ENCODE measurements at regions not wholly inside any gene's neighbourhood (a gene's known extent, or its start where the extent isn't known, plus 50 kb on each side); places are given as distances from the start of the nearest gene placed in this dataset.
"Not testable (repeated sequence)": the region's sequence is repeated elsewhere in the genome, so short reads cannot be mapped to it uniquely, and the experiment has no call there.

DNA sequence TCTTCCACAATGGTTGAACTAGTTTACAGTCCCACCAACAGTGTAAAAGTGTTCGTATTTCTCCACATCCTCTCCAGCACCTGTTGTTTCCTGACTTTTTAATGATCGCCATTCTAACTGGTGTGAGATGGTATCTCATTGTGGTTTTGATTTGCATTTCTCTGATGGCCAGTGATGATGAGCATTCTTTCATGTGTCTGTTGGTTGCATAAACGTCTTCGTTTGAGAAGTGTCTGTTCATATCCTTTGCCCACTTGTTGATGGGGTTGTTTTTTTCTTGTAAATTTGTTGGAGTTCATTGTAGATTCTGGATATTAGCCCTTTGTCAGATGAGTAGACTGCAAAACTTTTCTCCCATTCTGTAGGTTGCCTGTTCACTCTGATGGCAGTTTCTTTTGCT is 319.9 kb downstream of the FBXO8 start:
- TF ChIP-seq, protein P1, sequence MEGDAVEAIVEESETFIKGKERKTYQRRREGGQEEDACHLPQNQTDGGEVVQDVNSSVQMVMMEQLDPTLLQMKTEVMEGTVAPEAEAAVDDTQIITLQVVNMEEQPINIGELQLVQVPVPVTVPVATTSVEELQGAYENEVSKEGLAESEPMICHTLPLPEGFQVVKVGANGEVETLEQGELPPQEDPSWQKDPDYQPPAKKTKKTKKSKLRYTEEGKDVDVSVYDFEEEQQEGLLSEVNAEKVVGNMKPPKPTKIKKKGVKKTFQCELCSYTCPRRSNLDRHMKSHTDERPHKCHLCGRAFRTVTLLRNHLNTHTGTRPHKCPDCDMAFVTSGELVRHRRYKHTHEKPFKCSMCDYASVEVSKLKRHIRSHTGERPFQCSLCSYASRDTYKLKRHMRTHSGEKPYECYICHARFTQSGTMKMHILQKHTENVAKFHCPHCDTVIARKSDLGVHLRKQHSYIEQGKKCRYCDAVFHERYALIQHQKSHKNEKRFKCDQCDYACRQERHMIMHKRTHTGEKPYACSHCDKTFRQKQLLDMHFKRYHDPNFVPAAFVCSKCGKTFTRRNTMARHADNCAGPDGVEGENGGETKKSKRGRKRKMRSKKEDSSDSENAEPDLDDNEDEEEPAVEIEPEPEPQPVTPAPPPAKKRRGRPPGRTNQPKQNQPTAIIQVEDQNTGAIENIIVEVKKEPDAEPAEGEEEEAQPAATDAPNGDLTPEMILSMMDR (IDR thresholded peaks at IDR 0.05): not testable (repeated sequence)
- TF ChIP-seq POLR2A (IDR thresholded peaks at IDR 0.05): not testable (repeated sequence)

Data from right lobe of liver (tissue), 4 donors.